ENCODE measurements at regions not wholly inside any gene's neighbourhood (a gene's known extent, or its start where the extent isn't known, plus 50 kb on each side); places are given as distances from the start of the nearest gene placed in this dataset.

- TF ChIP-seq POLR2A (IDR thresholded peaks at IDR 0.05) (no peak), CTCF (IDR thresholded peaks at IDR 0.05) (peak in 4 of 5 experiments; percentile 26 to 57 (median 43))
These were observed 279.6 kb upstream of the PITRM1 start for GRCh38 chr10:3452173-3452626.
